GM13977 (cell line): ENCODE measurements at regions not wholly inside any gene's neighbourhood (a gene's known extent, or its start where the extent isn't known, plus 50 kb on each side); places are given as distances from the start of the nearest gene placed in this dataset.

Source experiments
- DNase-seq: peaks from one replicate; pipeline ENCODE4 v3.0.0; 2012; ENCODE audit warnings: low spot score
- in situ Hi-C: fragments of 300-500 bp; cut with MboI; formaldehyde crosslinking; loops from one replicate; pipeline ENCODE4 v1.12.0; 2022; ENCODE audit warnings: low sequenced_read_pairs, low pct_unique_long_range_greater_than_20kb, mixed read lengths, inconsistent platforms; ENCODE audit not compliant: unreplicated experiment
- TF ChIP-seq, protein P1 (sequence below): IDR thresholded peaks from 2 replicates; pipeline ENCODE4 v1.5.1; 2012; ENCODE audit warnings: mild to moderate bottlenecking, control low read depth; ENCODE audit not compliant: insufficient read depth; ENCODE audit errors: extremely low read depth, missing control alignments

GRCh38 chr3:72092778-72093177, 307.8 kb upstream of the PROK2 start:
- TF ChIP-seq, protein P1, sequence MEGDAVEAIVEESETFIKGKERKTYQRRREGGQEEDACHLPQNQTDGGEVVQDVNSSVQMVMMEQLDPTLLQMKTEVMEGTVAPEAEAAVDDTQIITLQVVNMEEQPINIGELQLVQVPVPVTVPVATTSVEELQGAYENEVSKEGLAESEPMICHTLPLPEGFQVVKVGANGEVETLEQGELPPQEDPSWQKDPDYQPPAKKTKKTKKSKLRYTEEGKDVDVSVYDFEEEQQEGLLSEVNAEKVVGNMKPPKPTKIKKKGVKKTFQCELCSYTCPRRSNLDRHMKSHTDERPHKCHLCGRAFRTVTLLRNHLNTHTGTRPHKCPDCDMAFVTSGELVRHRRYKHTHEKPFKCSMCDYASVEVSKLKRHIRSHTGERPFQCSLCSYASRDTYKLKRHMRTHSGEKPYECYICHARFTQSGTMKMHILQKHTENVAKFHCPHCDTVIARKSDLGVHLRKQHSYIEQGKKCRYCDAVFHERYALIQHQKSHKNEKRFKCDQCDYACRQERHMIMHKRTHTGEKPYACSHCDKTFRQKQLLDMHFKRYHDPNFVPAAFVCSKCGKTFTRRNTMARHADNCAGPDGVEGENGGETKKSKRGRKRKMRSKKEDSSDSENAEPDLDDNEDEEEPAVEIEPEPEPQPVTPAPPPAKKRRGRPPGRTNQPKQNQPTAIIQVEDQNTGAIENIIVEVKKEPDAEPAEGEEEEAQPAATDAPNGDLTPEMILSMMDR, result no peak
- in situ Hi-C loops, result loop anchor here (25.0 kb wide), 2 partner anchors 170 to 345 kb away; partner anchors contain the start of gene RYBP
- no peak for DNase-seq

GRCh38 chr3:72088486-72089025, 303.6 kb upstream of the PROK2 start:
- in situ Hi-C loops, result loop anchor here (25.0 kb wide), 2 partner anchors 174 to 349 kb away; partner anchors contain the start of gene RYBP
- TF ChIP-seq, protein P1, result no peak
- DNase-seq, result no peak

- DNase-seq, result no peak
- in situ Hi-C loops, result loop anchor here (25.0 kb wide), 2 partner anchors 175 to 350 kb away; partner anchors contain the start of gene RYBP
- TF ChIP-seq, protein P1, result no peak
These were observed 302.5 kb upstream of the PROK2 start for GRCh38 chr3:72087420-72087819.

- TF ChIP-seq, protein P1, result no peak
- DNase-seq, result no peak
- in situ Hi-C loops, result loop anchor here (25.0 kb wide), 2 partner anchors 176 to 351 kb away; partner anchors contain the start of gene RYBP
These were observed 301.8 kb upstream of the PROK2 start for GRCh38 chr3:72086743-72087087.

DNA sequence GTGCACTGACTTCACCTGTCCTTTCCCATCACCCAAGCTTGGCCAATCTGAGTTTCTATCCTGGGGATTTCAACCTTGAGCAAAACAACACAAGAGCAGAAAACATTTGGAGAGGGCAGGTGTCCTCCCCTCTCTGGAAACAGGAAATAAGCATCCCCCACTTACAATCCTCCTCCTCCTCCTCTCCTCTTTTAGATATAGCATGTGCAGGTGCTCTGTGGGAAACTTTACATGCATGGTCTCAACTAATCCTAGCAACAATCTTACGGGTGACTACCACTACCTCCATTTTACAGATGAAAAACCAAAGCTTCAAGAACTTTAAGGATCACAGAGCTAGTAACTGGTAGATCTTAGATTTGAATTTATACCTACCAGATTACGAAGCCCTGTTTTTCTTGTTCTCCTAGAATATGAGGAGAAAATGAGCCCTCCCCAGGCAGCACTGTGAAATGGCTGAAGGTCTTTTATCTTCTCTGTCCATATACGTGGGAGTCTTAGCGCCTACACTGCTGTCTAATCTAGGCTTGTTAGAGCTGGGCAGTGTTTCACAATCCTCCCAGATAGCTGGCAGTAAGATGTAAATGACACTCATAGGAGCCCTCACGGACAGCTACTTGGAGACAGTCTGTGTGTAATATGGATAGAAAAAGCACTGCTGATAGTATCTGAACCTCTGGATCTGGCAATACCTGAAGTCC, 301.2 kb upstream of the PROK2 start:
- in situ Hi-C loops, result loop anchor here (25.0 kb wide), 2 partner anchors 176 to 351 kb away; partner anchors contain the start of gene RYBP
- DNase-seq, result no peak
- TF ChIP-seq, protein P1, result no peak

DNA sequence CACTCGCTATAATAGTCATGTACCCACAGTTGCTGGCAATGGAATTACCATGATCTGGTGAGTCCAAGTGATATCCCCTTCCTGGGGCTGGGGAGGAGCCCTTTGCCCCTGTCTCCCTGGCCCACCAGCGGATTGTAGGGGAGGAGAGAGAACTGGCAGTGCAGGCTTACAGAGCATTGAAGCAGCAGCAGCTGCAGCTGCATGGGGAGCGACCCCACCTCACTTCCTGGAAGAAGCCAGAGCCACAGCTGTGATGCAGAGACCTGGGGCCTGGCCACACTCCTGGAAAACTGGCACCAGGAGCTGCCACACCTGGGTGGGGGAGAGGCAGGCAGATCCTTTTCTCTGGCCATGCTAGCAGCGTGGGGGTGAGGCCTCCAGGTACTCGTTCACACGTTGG, 300.1 kb upstream of the PROK2 start:
- in situ Hi-C loops, result loop anchor here (25.0 kb wide), 2 partner anchors 177 to 352 kb away; partner anchors contain the start of gene RYBP
- TF ChIP-seq, protein P1, result no peak
- no peak for DNase-seq
